Dermis microvascular lymphatic vessel endothelial cell (primary cell): ENCODE measurements at regions not wholly inside any gene's neighbourhood (a gene's known extent, or its start where the extent isn't known, plus 50 kb on each side); places are given as distances from the start of the nearest gene placed in this dataset.
"Not testable (repeated sequence)": the region's sequence is repeated elsewhere in the genome, so short reads cannot be mapped to it uniquely, and the experiment has no call there.

Experiments used
- DNase-seq, 2 donors: peaks; one replicate each; pipeline versions ENCODE4 v3.0.0 to v3.0.0-alpha.2; 2010; ENCODE audit warnings: low read depth in 2 of 2

DNA sequence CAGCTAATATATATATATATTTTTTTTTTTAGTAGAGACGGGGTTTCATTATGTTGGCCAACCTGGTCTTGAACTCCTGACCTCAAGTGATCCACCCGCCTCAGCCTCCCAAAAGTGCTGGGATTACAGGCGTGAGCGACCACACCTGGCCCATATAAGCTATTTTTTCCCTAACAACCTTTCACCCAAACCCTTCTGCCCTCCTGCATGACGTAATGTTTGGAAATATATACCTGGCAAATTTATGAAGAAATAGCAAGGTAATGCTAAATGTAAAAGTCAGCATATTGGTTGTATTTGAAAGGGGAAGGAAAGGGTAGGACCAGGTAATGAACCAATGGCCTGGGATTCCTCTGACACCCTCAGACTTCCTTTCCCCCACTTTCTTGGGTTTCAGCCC is 325.5 kb upstream of the ARID1B start:
- DNase-seq: no peak

GRCh38 chr6:156451088-156451487 is 326.1 kb upstream of the ARID1B start:
- DNase-seq: no peak

GRCh38 chr6:156450421-156450820 is 326.8 kb upstream of the ARID1B start:
- no peak for DNase-seq

DNA sequence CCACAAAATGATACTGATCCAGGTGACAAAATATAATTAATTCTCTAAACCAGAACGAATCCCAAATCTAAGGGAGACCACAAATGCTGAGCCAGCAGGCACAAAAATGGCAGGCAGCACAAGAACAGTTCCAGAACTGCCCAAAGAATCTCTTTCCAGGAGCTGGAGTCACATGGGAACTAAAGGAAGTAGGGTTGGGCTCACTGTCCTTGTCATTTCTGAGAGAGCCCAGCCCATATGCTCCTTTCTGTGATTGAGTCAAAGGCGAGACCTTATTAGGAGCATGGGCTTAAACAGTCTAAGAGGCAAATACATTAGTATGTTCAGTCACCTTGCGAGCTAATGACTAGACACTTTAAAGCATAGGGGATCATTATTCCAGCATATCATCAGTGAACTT is 327.6 kb upstream of the ARID1B start:
- no peak for DNase-seq

GRCh38 chr6:156449128-156449527 is 328.1 kb upstream of the ARID1B start:
- no peak for DNase-seq

- DNase-seq: no peak
Measured at GRCh38 chr6:156448579-156448978, 328.6 kb upstream of the ARID1B start.

DNA sequence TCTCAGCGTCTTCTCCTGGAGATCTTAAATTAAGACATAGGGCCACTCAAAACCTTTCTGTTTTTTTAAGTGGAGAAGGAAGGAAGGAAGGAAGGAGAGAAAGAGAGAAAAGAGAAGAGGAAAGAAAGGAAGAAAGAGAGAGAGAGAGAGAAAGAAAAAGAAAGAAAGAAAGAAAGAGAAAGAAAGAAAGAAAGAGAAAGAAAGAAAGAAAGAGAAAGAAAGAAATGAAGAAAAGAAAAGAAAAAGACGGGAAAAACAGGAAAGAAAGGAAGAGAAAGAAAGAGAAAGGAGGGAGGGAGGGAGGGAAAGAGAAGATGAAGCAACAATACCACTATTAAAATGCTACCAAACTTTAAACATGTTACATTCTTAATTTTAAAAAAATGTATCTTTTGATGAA is 336.5 kb upstream of the ARID1B start:
- no peak for DNase-seq

DNA sequence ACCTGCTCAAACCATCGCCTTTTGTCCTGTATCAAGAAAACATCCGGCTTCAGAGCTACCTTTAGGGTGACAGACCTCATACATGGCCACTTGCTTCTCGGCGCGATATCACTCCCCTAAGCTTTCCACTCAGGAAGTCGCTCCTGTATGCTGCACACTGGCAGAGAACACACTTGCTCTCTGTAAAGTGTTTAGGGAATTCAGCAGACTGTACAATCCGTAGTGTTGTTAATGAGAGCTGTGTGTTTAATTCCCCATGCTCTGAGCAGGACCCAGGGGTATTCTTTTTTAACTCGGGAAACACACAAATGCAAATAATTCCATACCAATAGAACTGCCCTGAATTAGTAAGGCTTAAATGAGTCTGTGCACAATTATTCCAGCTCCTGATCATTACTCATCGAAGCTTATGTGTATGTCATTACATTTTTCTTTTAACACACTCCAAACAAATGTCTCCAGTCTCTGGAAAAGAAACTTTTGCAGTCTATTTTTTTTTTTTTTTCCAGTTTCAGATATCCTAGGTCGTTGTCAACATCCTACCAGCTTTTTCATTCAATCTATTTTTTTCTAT is 338.7 kb upstream of the ARID1B start:
- no peak for DNase-seq

- DNase-seq: no peak
Measured at GRCh38 chr6:156437121-156437879, 339.9 kb upstream of the ARID1B start.

DNA sequence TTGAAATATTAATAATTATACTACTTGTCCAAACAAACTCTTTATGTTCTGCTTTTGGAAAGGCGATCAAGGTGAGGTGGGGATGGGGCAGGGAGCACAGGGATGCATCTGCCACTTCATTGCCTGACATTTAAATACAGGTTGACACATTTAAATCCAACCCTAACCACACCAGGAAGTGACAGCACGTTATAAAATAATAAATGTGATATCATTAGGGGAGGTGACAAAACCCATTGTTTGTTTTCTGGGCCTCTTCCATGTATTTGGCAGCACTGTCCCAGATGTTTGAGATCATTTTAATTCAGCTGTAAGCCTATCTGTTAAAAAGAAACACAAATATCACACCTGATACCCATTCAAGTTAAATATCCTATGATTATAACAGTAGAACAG is 342.4 kb upstream of the ARID1B start:
- DNase-seq: no peak

DNA sequence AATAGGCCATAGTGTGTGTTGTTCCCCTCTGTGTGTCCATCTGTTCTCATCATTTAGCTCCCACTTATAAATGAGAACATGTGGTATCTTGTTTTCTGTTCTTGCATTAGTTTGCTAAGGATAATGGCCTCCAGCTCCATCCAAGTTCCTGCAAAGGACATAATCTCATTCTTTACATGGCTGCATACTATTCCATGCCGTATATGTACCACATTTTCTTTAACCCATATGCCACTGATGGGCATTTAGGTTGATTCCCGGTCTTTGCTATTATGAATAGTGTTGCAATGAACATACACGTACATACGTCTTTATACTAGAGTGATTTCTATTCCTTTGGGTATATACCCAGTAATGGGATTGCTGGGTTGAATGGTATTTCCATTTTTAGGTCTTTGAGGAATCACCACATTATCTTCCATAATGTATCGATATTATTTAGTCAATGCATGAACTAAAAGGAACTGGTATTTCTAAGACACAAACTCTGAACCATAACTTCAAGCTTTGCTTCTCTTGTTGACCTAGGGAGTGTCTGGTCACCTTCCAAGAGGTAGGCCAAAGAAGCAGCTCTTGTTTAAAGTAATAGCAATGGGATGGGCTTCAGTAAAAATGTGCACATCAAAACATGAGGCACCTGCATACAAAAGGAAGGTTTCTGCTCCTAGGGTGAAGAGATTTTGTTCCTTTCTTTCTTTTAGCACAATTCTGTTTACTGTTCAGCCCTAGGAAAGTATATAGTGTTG is 343.0 kb upstream of the ARID1B start:
- no peak for DNase-seq

- DNase-seq: no peak
Measured at GRCh38 chr6:156432543-156432942, 344.6 kb upstream of the ARID1B start.

GRCh38 chr6:156430386-156430785 is 346.8 kb upstream of the ARID1B start:
- no peak for DNase-seq

DNA sequence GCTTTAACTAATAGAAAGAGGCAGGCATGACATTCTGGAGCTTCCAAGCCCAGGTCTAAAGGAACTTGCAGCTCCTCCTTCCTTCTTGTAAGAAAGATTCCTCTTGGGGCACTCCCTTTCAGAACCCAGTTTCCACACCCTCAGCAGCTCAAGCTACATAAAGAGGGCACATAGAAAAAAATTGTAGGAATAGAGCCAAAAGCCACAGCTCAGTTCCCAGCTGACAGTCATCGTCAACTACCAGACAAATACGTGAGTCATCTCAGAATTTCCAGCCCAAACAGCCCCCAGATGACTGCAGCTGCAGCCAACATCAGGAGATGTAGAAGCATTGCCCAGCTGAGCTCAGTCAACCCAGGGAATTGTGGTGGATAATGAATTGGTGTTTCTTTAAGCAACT is 349.8 kb upstream of the ARID1B start:
- peak; percentile 60 to 61 for DNase-seq

- DNase-seq: peak in 1 of 2 donors; percentile 25
Measured at GRCh38 chr6:156425359-156426020, 351.7 kb upstream of the ARID1B start.

DNA sequence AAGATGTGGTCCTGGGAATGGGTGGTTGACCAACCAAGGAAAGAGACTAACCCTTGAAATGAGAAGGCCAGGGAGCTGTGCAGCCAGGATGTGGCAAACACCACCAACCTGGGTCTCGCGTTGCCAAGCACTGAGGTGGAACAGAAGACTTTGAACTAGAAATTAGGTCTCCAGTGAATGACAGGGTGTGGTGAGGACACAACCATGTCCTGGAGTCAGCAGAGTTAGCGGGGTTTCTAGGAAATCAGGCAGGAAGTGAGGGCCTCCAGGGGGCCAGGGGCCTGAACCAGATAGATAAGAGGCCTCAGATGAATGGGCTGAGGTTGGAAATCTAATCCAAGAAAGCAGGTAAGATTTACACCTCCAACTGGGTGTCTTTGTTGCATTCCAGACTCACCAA is 353.3 kb upstream of the ARID1B start:
- no peak for DNase-seq

DNA sequence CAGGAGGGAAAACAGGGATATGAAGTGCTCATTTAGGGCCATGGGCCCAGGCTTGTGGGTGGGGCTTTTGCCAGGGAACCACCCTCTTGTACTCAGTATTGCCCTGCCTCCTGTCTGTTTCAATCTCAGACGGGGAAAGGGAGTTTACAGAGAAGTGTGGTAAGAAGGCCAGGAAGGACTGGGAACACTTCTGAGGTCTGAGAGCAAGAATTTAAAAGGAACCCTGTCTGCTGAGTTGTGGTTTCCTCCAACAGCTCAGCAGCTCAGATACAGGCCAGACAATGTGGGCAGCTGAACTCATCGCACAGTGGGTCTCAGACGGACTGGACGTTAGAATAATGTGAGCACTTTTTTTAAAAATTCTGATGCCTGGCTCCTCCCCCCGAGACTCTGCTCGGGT is 354.1 kb upstream of the ARID1B start:
- no peak for DNase-seq

GRCh38 chr6:156421933-156422332 is 355.2 kb upstream of the ARID1B start:
- DNase-seq: no peak

DNA sequence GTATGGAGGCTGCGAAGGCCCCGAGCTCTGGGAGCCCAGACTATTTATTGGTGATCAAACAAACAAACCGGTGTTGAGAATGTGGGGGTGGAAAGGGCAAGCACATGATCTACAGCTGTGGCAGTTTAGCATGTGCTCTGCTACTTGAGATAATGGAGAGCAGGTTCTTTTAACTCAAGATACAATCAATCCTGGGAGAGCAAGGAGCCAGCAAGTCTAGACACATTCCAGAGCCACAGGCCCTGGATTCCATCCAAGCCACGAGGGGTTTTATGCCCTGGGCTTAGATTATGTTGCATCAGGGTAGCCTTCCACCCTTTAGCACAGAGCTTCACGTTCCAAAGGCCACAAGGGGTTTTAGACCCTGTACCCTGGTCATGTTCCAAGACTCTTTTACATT is 355.9 kb upstream of the ARID1B start:
- DNase-seq: not testable (repeated sequence)

GRCh38 chr6:156420172-156420993 is 356.8 kb upstream of the ARID1B start:
- DNase-seq: no peak

DNA sequence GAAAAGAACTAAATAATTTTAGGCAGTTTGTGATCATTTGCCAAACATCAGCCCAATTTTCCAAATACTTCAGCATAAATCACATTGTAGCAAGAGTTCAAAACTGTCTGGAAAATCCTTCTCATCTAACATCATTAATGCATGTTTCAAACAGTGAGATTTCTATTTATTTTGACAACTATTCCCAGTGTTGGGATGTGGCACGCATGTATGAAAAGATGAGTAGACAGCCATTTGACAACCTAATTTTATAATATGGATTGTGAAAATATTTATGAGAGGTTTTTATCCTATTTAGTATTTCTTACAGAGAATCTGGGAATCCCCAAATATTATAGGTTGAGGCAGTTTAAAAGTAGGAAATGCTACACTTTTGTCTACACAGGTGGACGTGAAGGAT is 357.6 kb upstream of the ARID1B start:
- DNase-seq: no peak
